Transverse colon (tissue), 3 donors: ENCODE measurements at regions not wholly inside any gene's neighbourhood (a gene's known extent, or its start where the extent isn't known, plus 50 kb on each side); places are given as distances from the start of the nearest gene placed in this dataset.
"Not testable (repeated sequence)": the region's sequence is repeated elsewhere in the genome, so short reads cannot be mapped to it uniquely, and the experiment has no call there.

Experiments used
- CTCF ChIP-seq, 5 experiments: fragments of 200-600 bp in 3 of 5; fragments of 450-650 bp in 2 of 5; sonication (generic) in 3 of 5; IDR thresholded peaks; 1 replicate in 2 of 5; 2 replicates in 3 of 5; pipeline ENCODE4 v1.5.1; 2016 to 2017; ENCODE audit warnings: antibody characterized with exemption in 5 of 5, inconsistent platforms in 3 of 5, mild to moderate bottlenecking in 2 of 5, moderate library complexity in 1 of 5
- POLR2A ChIP-seq: fragments of 450-650 bp; IDR thresholded peaks from one replicate; pipeline ENCODE4 v1.6.1; 2016; ENCODE audit warnings: antibody characterized with exemption, mild to moderate bottlenecking, moderate library complexity

GRCh38 chr21:9795291-9795690, 726.1 kb upstream of the TPTE start:
- TF ChIP-seq CTCF (IDR thresholded peaks at IDR 0.05); POLR2A: not testable (repeated sequence)
